ENCODE measurements at regions not wholly inside any gene's neighbourhood (a gene's known extent, or its start where the extent isn't known, plus 50 kb on each side); places are given as distances from the start of the nearest gene placed in this dataset.
"Not testable (repeated sequence)": the region's sequence is repeated elsewhere in the genome, so short reads cannot be mapped to it uniquely, and the experiment has no call there.

DNA sequence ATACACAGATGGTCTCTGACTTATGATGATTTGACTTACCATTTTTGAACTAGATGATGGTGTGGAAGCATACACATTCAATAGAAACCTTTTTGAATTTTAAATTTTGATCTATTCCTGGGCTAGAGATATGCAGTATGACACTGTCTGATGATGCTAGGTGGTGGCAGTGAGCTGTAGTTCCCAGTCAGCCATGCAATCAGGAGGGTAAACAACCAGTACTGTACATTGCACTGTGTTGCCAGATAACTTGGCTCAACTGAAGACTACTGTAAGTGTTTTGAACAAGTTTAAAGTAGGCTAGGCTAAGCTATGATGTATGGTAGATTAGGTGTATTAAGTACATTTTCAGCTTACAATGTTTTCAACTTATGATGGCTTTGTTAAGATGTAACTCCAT, 859.1 kb upstream of the ARRDC3 start:
- TF ChIP-seq, protein P1, sequence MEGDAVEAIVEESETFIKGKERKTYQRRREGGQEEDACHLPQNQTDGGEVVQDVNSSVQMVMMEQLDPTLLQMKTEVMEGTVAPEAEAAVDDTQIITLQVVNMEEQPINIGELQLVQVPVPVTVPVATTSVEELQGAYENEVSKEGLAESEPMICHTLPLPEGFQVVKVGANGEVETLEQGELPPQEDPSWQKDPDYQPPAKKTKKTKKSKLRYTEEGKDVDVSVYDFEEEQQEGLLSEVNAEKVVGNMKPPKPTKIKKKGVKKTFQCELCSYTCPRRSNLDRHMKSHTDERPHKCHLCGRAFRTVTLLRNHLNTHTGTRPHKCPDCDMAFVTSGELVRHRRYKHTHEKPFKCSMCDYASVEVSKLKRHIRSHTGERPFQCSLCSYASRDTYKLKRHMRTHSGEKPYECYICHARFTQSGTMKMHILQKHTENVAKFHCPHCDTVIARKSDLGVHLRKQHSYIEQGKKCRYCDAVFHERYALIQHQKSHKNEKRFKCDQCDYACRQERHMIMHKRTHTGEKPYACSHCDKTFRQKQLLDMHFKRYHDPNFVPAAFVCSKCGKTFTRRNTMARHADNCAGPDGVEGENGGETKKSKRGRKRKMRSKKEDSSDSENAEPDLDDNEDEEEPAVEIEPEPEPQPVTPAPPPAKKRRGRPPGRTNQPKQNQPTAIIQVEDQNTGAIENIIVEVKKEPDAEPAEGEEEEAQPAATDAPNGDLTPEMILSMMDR (IDR thresholded peaks at IDR 0.05; ENCODE audit: low read depth, low read length) = no peak
- DNase-seq (ENCODE audit: extremely low read depth, low read depth) = no peak

DNA sequence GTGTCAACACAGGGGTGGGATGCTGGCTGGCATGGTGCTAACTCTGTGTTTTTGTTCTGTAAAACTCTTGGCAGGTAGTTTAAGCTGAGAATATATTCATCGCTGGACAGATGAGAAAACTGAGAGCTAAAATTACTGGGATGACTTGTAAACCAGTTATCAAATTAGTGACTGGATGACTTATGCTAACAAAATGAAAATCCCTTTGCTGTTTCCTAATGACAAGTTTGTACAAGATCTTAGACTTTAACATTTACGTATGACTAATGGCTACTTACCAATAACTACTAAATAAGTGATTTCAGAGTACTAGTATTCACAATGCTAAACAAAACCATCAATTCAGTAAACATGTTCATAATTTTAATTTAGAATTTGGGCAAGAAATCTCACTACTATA, 854.8 kb upstream of the ARRDC3 start:
- DNase-seq (ENCODE audit: extremely low read depth, low read depth) = no peak
- TF ChIP-seq, protein P1 (IDR thresholded peaks at IDR 0.05; ENCODE audit: low read depth, low read length) = no peak

DNA sequence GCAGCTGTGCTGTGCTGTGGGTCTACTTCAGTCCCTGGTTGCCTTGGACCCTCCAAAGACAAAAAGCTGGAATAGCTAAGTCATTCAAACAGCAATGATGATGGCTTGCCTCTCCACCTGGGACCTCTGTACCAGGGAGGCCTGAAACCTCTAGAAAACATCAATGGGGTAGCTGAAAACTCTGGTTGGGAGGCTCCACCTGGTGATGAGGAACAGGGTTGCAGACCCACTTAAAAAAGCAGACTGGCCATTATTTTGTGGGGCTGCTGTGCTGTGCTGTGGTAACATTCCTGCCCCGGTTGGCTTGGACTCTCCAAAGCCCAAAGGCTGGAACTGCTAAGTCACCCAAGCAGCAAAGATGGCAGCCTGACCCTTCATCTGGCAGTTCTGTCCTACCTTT, 839.3 kb upstream of the ARRDC3 start:
- TF ChIP-seq, protein P1 (IDR thresholded peaks at IDR 0.05; ENCODE audit: low read depth, low read length) = no peak
- DNase-seq (ENCODE audit: extremely low read depth, low read depth) = no peak

DNA sequence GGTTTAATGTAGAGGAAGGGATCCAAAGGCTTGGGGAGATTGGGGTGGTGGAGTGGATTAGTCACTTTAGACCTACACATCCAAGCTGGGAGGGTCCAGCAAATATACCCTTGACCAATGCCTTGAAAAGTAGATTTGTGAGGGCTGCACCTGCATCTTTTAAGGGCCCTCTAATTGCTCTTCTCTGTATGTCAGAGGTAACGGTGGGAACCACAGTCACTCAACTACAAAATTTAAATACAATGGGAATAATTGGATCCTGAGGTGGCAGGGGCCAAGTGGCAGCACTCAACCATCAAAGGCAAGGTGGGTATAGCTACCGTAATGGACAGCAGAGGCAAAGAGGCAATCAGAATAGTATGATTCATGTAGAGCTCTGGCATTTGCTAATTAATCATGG, 833.7 kb upstream of the ARRDC3 start:
- DNase-seq (ENCODE audit: extremely low read depth, low read depth) = not testable (repeated sequence)

DNA sequence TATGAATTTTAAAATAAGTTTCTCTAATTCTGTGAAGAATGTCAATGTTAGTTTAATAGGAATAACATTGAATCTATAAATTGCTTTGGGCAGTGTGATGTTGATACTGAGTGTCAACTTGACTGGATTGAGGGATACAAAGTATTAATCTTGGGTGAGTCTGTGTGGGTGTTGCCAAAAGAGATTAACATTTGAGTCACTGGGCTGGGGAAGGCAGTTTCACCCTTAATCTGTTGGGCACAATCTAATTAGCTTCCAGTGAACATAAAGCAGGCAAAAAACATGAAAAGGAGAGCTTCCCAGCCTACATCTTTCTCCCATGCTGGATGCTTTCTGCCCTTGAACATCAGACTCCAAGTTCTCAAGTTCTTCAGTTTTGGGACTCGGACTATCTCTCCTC, 832.0 kb upstream of the ARRDC3 start:
- TF ChIP-seq, protein P1 (IDR thresholded peaks at IDR 0.05; ENCODE audit: low read depth, low read length) = no peak
- DNase-seq (ENCODE audit: extremely low read depth, low read depth) = no peak

DNA sequence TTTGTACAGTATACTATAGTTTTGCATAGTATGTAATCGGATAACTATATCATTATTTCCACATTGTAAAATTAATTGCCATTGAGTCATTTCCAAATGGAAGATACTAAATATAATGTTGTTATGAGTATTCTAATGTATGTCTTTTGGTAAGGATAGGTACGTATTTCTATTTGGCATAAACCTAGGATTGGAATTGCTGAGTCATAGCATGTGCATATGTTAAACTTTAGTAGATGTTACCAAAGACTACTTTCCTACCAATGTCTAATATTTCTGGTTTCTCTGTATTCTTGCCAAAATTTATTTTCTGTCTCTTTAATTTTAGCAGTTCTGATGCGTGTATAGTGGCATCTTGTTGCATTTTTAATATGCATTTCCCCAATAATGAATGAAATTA, 825.1 kb upstream of the ARRDC3 start:
- TF ChIP-seq, protein P1 (IDR thresholded peaks at IDR 0.05; ENCODE audit: low read depth, low read length) = no peak
- DNase-seq (ENCODE audit: extremely low read depth, low read depth) = no peak

DNA sequence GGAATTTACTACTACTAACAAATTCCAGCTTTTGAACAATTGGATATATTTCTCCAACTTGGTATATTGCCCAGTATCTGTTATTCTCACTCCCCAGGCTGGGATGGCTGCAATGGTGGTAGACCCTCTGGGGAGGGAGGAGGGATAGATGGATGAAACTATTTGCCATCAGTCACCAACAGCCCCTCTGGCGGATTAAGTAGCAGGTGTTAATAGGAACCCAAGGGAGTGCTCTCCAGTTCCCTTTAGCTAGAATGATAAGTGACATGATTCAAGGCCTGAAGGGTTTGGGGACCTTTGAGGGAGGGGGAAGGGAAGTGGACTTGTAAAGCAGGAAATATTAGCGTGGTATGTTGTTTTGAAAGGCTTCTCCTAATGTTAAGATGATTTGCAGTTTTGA, 824.0 kb upstream of the ARRDC3 start:
- no peak for DNase-seq (ENCODE audit: extremely low read depth, low read depth)
- TF ChIP-seq, protein P1 (IDR thresholded peaks at IDR 0.05; ENCODE audit: low read depth, low read length) = no peak

DNA sequence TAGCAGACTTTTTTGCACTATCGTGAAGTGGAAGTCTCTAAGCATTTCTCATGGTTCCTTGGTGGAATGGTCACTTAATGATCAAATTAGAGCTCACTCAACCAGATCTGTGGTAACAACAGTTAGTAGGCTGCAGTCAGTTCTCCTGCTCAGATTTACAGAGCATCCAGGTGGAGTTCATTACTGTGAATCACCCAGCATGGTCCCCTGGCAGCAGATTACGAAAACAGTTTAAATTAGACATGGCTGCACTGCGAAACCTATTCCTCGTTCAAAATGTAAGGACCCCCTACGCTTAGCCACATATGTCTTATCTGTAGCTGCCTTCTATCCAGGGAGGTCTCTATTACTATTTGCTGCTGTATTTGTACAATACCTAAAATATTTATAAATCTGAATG, 823.6 kb upstream of the ARRDC3 start:
- TF ChIP-seq, protein P1 (IDR thresholded peaks at IDR 0.05; ENCODE audit: low read depth, low read length) = no peak
- DNase-seq (ENCODE audit: extremely low read depth, low read depth) = no peak

DNA sequence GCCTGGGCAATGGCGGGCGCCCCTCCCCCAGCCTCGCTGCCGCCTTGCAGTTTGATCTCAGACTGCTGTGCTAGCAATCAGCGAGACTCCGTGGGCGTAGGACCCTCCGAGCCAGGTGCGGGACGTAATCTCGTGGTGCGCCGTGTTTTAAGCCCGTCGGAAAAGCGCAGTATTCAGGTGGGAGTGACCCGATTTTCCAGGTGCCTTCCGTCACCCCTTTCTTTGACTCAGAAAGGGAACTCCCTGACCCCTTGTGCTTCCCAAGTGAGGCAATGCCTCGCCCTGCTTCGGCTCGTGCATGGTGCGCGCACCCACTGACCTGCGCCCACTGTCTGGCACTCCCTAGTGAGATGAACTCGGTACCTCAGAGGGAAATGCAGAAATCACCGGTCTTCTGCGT, 815.9 kb upstream of the ARRDC3 start:
- DNase-seq (ENCODE audit: extremely low read depth, low read depth) = not testable (repeated sequence)
